Tibial nerve (tissue), 4 donors: ENCODE measurements at regions not wholly inside any gene's neighbourhood (a gene's known extent, or its start where the extent isn't known, plus 50 kb on each side); places are given as distances from the start of the nearest gene placed in this dataset.

Experiments
- CTCF ChIP-seq, 5 experiments: fragments of 200-600 bp in 3 of 5; fragments of 450-650 bp in 2 of 5; sonication (generic) in 3 of 5; IDR thresholded peaks; one replicate each; pipeline ENCODE4 v1.5.1; 2016 to 2019; ENCODE audit warnings: antibody characterized with exemption in 5 of 5, mild to moderate bottlenecking in 3 of 5, moderate library complexity in 2 of 5
- EP300 ChIP-seq, 2 donors: sonication (generic); formaldehyde crosslinking; IDR thresholded peaks; one replicate each; pipeline ENCODE4 v1.6.1; 2017; ENCODE audit warnings: antibody characterized with exemption in 2 of 2, mild to moderate bottlenecking in 1 of 2

GRCh38 chr6:144443157-144443556 is 158.0 kb downstream of the UTRN start:
- TF ChIP-seq CTCF (IDR thresholded peaks at IDR 0.05) (no peak), EP300 (IDR thresholded peaks at IDR 0.05) (no peak)
